22Rv1 (cell line): ENCODE measurements at regions not wholly inside any gene's neighbourhood (a gene's known extent, or its start where the extent isn't known, plus 50 kb on each side); places are given as distances from the start of the nearest gene placed in this dataset.

Experiments used
- H3K27ac ChIP-seq: fragments of 450-650 bp; 2 replicates; pipeline ENCODE4 v1.5.1; 2017
- ZFX ChIP-seq: fragments of 450-650 bp; IDR thresholded peaks from 2 replicates; pipeline ENCODE4 v1.6.1; 2017; ENCODE audit warnings: antibody characterized with exemption, borderline replicate concordance
- TF ChIP-seq, protein P1 (sequence below): fragments of 450-650 bp; IDR thresholded peaks from 2 replicates; pipeline ENCODE4 v1.5.1; 2017; ENCODE audit warnings: mild to moderate bottlenecking

DNA sequence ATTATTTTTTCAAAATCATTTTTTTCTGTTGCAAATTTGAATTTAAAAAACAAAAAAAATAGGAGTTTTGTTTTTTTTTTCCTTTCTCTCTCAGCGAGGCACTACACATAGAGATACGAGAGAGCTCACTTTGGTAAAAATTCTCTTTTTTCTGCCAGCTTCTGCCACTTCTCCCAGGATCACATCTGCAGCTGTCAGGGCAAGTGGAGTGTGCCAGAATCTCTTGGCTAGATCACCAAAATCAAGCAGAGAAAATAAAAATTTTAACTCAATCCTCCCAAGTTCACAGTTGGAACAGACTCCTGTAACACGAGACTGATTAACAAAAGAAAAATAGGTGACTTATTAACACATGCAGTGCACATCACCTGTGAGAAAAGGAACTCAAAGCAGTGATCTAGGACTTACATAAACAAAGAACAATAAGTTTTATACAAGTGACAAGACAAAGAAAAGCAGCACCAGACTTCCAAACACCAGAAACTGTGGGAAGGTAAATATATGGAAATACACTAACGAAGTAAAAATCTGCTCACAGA lies 213.2 kb upstream of the ZFP42 start:
- TF ChIP-seq, protein P1, sequence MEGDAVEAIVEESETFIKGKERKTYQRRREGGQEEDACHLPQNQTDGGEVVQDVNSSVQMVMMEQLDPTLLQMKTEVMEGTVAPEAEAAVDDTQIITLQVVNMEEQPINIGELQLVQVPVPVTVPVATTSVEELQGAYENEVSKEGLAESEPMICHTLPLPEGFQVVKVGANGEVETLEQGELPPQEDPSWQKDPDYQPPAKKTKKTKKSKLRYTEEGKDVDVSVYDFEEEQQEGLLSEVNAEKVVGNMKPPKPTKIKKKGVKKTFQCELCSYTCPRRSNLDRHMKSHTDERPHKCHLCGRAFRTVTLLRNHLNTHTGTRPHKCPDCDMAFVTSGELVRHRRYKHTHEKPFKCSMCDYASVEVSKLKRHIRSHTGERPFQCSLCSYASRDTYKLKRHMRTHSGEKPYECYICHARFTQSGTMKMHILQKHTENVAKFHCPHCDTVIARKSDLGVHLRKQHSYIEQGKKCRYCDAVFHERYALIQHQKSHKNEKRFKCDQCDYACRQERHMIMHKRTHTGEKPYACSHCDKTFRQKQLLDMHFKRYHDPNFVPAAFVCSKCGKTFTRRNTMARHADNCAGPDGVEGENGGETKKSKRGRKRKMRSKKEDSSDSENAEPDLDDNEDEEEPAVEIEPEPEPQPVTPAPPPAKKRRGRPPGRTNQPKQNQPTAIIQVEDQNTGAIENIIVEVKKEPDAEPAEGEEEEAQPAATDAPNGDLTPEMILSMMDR = no peak
- no peak for TF ChIP-seq ZFX

GRCh38 chr4:187786190-187786589 lies 209.4 kb upstream of the ZFP42 start:
- H3K27ac ChIP-seq = no peak overlapping the region
- no peak for TF ChIP-seq ZFX
- TF ChIP-seq, protein P1 = no peak

More for the DNA sequence above, 213.2 kb upstream of the ZFP42 start:
- H3K27ac ChIP-seq = no peak overlapping the region

DNA sequence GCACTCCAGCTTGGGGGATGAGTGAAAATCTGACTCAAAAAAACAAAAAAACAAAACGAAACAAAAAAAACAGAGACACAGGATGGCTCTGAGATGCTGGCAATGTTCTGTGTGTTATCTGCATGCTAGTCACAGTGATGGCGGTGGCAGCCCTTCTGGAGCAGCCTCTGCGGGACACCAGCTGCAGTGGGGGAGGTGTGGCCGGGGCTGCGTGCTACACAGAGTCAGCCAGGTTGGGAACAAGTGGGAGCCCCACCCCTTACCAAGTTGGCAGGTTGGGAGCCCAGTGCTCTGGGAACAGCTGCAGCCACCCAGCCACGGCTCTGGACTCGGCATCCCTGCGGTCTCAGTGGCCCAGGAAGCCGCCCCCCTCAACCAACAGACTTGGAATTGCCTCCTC lies 206.5 kb upstream of the ZFP42 start:
- no peak overlapping the region for H3K27ac ChIP-seq
- TF ChIP-seq ZFX = no peak
- TF ChIP-seq, protein P1 = no peak

DNA sequence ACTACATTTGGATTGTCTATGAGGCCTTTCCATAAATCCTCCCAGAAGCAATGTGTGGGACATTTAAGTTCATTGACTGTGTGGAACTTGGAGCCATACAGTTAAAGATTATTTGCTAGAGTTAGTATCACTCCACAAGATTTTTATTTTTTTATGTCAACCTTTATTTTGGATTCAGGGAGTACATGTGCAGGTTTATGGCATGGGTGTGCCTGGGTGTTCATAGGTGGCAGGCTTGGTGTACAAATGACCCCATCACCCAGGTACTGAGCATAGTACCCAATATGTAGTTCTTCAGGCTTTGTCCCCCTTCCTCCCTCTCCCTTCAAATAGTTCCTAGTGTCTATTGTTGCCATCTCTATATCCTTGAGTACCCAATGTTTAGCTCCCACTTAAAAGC lies 199.8 kb upstream of the ZFP42 start:
- no peak for TF ChIP-seq ZFX
- TF ChIP-seq, protein P1 = no peak
- H3K27ac ChIP-seq = no peak overlapping the region

GRCh38 chr4:187798385-187798784 lies 197.2 kb upstream of the ZFP42 start:
- no peak overlapping the region for H3K27ac ChIP-seq
- TF ChIP-seq, protein P1 = no peak
- no peak for TF ChIP-seq ZFX

DNA sequence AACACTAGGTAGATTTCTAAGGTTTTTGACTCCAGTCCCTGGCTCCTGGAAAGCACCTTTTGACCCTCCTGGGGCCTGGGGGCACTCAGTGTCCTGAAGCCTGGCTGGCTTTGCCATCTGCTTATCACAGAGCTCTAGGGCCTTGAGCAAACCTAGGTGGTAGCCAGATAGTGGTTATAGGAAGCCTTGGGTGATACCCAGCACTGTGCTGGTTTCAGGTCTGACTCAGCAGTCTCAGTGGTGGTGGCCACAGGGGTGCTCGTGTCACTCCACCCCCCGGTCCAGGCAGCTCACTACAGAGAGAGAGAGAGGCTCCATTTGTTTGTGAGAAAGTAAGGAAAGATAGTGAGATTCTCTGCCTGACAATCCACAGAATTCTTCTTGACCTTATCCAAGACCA lies 195.8 kb upstream of the ZFP42 start:
- TF ChIP-seq, protein P1 = no peak
- no peak for TF ChIP-seq ZFX
- no peak overlapping the region for H3K27ac ChIP-seq

DNA sequence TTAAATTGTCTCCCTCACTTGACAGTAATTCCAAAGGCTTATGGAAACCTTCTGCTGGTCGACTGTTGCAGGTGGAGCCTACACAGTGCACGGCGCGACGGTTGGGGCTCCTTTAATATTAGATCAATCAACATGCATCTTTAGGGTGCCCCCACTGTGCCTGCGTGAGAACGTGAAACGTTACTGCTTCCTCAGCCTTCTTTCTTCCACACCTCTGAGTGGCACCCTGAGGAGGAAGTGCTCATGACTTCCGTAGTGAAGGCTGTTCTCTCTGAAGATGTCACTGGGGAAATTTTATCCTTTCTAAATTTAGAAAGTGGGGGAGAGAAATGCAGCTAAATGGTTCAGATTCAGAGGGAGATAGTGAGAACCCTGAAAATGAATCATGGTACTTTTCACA lies 184.0 kb upstream of the ZFP42 start:
- no peak overlapping the region for H3K27ac ChIP-seq
- TF ChIP-seq, protein P1 = no peak
- no peak for TF ChIP-seq ZFX
